Liver (tissue), 8 donors: ENCODE measurements at regions not wholly inside any gene's neighbourhood (a gene's known extent, or its start where the extent isn't known, plus 50 kb on each side); places are given as distances from the start of the nearest gene placed in this dataset.

ENCODE experiments used
- DNase-seq: peaks from one replicate; pipeline ENCODE4 v3.0.0-alpha.2; 2017; ENCODE audit warnings: low spot score
- H3K27ac ChIP-seq, 2 donors: one replicate each; pipeline ENCODE4 v1.7.0; 2013; ENCODE audit warnings: inconsistent platforms in 2 of 2, low read length in 2 of 2, control low read depth in 1 of 2, low read depth in 1 of 2, mild to moderate bottlenecking in 1 of 2
- H3K27me3 ChIP-seq, 4 donors: one replicate each; pipeline versions ENCODE4 v1.6.1 to v1.7.0; 2013; ENCODE audit warnings: low read length in 3 of 4, inconsistent platforms in 1 of 4, mild to moderate bottlenecking in 1 of 4, moderate library complexity in 1 of 4; ENCODE audit not compliant: control insufficient read depth in 4 of 4, insufficient read depth in 4 of 4
- H3K36me3 ChIP-seq, 4 donors: one replicate each; pipeline versions ENCODE4 v1.6.1 to v1.7.0; 2013; ENCODE audit warnings: low read length in 3 of 4, mild to moderate bottlenecking in 3 of 4, low read depth in 1 of 4, moderate library complexity in 1 of 4; ENCODE audit not compliant: control insufficient read depth in 4 of 4, insufficient read depth in 3 of 4
- H3K4me1 ChIP-seq, 4 donors: one replicate each; pipeline versions ENCODE4 v1.6.1 to v1.7.0; 2013; ENCODE audit warnings: low read length in 3 of 4, mild to moderate bottlenecking in 3 of 4, moderate library complexity in 1 of 4; ENCODE audit not compliant: control insufficient read depth in 4 of 4, insufficient read depth in 4 of 4
- H3K4me3 ChIP-seq, 3 donors: one replicate each; pipeline versions ENCODE4 v1.6.1 to v1.7.0; 2013; ENCODE audit warnings: low read length in 3 of 3, control low read depth in 1 of 3, low read depth in 1 of 3, mild to moderate bottlenecking in 1 of 3
- H3K9ac ChIP-seq, 2 donors: one replicate each; pipeline ENCODE4 v1.7.0; 2013; ENCODE audit warnings: low read length in 2 of 2, mild to moderate bottlenecking in 2 of 2, moderate library complexity in 2 of 2, control low read depth in 1 of 2, low read depth in 1 of 2
- H3K9me3 ChIP-seq, 4 donors: one replicate each; pipeline versions ENCODE4 v1.6.1 to v1.7.0; 2013; ENCODE audit warnings: low read length in 3 of 4; ENCODE audit not compliant: control insufficient read depth in 4 of 4
- ATF3 ChIP-seq: IDR thresholded peaks from 2 replicates; pipeline ENCODE4 v1.6.1; 2016; ENCODE audit warnings: antibody characterized with exemption
- CTCF ChIP-seq: fragments of 150-350 bp; IDR thresholded peaks from 2 replicates; pipeline ENCODE4 v1.5.1; 2017; ENCODE audit warnings: improper control_type of control experiment, low read depth, low read length; ENCODE audit not compliant: missing input control
- EGR1 ChIP-seq, 2 donors: IDR thresholded peaks; 2 replicates each; pipeline ENCODE4 v1.6.1; 2016 to 2018; ENCODE audit warnings: antibody characterized with exemption in 2 of 2, low read depth in 2 of 2
- FOXA1 ChIP-seq: IDR thresholded peaks from 2 replicates; pipeline ENCODE4 v1.6.1; 2016; ENCODE audit warnings: antibody characterized with exemption
- FOXA2 ChIP-seq: IDR thresholded peaks from 2 replicates; pipeline ENCODE4 v1.6.1; 2016; ENCODE audit warnings: antibody characterized with exemption
- GABPA ChIP-seq, 2 donors: IDR thresholded peaks in 1 of 2; conservative IDR thresholded peaks in 1 of 2; 2 replicates each; pipeline ENCODE4 v1.6.1; 2016; ENCODE audit warnings: antibody characterized with exemption in 2 of 2, mild to moderate bottlenecking in 1 of 2, moderate library complexity in 1 of 2
- HNF4A ChIP-seq, 2 donors: conservative IDR thresholded peaks; 2 replicates each; pipeline ENCODE4 v1.6.1; 2016; ENCODE audit warnings: antibody characterized with exemption in 2 of 2, mild to moderate bottlenecking in 2 of 2
- JUND ChIP-seq, 2 donors: IDR thresholded peaks; 2 replicates each; pipeline ENCODE4 v1.6.1; 2016; ENCODE audit warnings: antibody characterized with exemption in 2 of 2
- NR2F2 ChIP-seq: IDR thresholded peaks from 2 replicates; pipeline ENCODE4 v1.6.1; 2016; ENCODE audit warnings: antibody characterized with exemption
- RAD21 ChIP-seq, 2 donors: IDR thresholded peaks; 2 replicates each; pipeline ENCODE4 v1.6.1; 2016; ENCODE audit warnings: antibody characterized with exemption in 2 of 2, mild to moderate bottlenecking in 2 of 2
- REST ChIP-seq: IDR thresholded peaks from 2 replicates; pipeline ENCODE4 v1.6.1; 2016; ENCODE audit warnings: antibody characterized with exemption, mild to moderate bottlenecking
- RXRA ChIP-seq, 2 donors: IDR thresholded peaks; 2 replicates each; pipeline ENCODE4 v1.6.1; 2017 to 2018; ENCODE audit warnings: antibody characterized with exemption in 2 of 2, mild to moderate bottlenecking in 1 of 2
- SP1 ChIP-seq: IDR thresholded peaks from 2 replicates; pipeline ENCODE4 v1.6.1; 2018; ENCODE audit warnings: antibody characterized with exemption, mild to moderate bottlenecking
- TAF1 ChIP-seq: conservative IDR thresholded peaks from 2 replicates; pipeline ENCODE4 v1.6.1; 2016; ENCODE audit warnings: antibody characterized with exemption, mild to moderate bottlenecking
- YY1 ChIP-seq: IDR thresholded peaks from 2 replicates; pipeline ENCODE4 v1.6.1; 2016; ENCODE audit warnings: antibody characterized with exemption, mild to moderate bottlenecking
- ZBTB33 ChIP-seq: IDR thresholded peaks from 2 replicates; pipeline ENCODE4 v1.6.1; 2016; ENCODE audit warnings: antibody characterized with exemption
- WGBS: extraction: QIAGEN DNeasy Blood & Tissue Kit; methylation state at CpG from one replicate; pipeline ENCODE4 v1.1.7; 2013; 5-methylcytosine and 5-hydroxymethylcytosine counted together
- donor health status: healthy.
- donor health status: healthy.
- donor health status: healthy.
- donor health status: healthy.
- donor health status: healthy.

- Histone ChIP-seq H3K36me3 (no peaks in the 10 kb centered on the region), H3K4me3 (no peak overlapping the region), H3K9ac (no peak overlapping the region), H3K27me3 (no peaks in the 10 kb centered on the region), H3K4me1 (no peaks in the 10 kb centered on the region), H3K9me3 (peaks cover 0 to 6% (median under 1%) of the 10 kb centered on the region in 4 donors), H3K27ac (no peak overlapping the region)
- no peak for DNase-seq
- TF ChIP-seq HNF4A (conservative IDR thresholded peaks at IDR 0.05) (no peak), NR2F2 (no peak), RAD21 (IDR thresholded peaks at IDR 0.05) (no peak), GABPA (IDR thresholded peaks at IDR 0.05 in 1 of 2, conservative IDR thresholded peaks at IDR 0.05 in 1 of 2) (no peak), ZBTB33 (no peak), ATF3 (no peak), TAF1 (no peak), EGR1 (IDR thresholded peaks at IDR 0.05; ENCODE audit: low read depth in 2 of 2) (no peak), RXRA (IDR thresholded peaks at IDR 0.05) (no peak), YY1 (no peak), CTCF (no peak)
- WGBS, result 67% methylated on average over 6 of the region's 6 CpGs
Observed at GRCh38 chr11:127656116-127656836, 655.7 kb upstream of the KIRREL3 start.

- DNase-seq, result no peak
- no peak overlapping the region for H3K27ac ChIP-seq
- no peak overlapping the region for H3K4me3 ChIP-seq
- WGBS, result 91% methylated on average over 4 of the region's 4 CpGs
- peaks cover 0 to 6% (median under 1%) of the 10 kb centered on the region in 4 donors for H3K9me3 ChIP-seq
- no peaks in the 10 kb centered on the region for H3K27me3 ChIP-seq
- no peak overlapping the region for H3K9ac ChIP-seq
- peaks cover 0 to 10% (median 1%) of the 10 kb centered on the region in 4 donors for H3K4me1 ChIP-seq
- TF ChIP-seq NR2F2 (no peak), FOXA1 (no peak), FOXA2 (no peak), HNF4A (conservative IDR thresholded peaks at IDR 0.05) (no peak), REST (no peak), RAD21 (IDR thresholded peaks at IDR 0.05) (no peak), ZBTB33 (no peak), JUND (IDR thresholded peaks at IDR 0.05) (no peak), SP1 (no peak), ATF3 (no peak), GABPA (IDR thresholded peaks at IDR 0.05 in 1 of 2, conservative IDR thresholded peaks at IDR 0.05 in 1 of 2) (no peak), EGR1 (IDR thresholded peaks at IDR 0.05; ENCODE audit: low read depth in 2 of 2) (no peak), CTCF (no peak)
- H3K36me3 ChIP-seq, result no peaks in the 10 kb centered on the region
Observed at GRCh38 chr11:127653076-127653475, 652.5 kb upstream of the KIRREL3 start.
